ENCODE measurements at regions not wholly inside any gene's neighbourhood (a gene's known extent, or its start where the extent isn't known, plus 50 kb on each side); places are given as distances from the start of the nearest gene placed in this dataset.
"Not testable (repeated sequence)": the region's sequence is repeated elsewhere in the genome, so short reads cannot be mapped to it uniquely, and the experiment has no call there.

DNA sequence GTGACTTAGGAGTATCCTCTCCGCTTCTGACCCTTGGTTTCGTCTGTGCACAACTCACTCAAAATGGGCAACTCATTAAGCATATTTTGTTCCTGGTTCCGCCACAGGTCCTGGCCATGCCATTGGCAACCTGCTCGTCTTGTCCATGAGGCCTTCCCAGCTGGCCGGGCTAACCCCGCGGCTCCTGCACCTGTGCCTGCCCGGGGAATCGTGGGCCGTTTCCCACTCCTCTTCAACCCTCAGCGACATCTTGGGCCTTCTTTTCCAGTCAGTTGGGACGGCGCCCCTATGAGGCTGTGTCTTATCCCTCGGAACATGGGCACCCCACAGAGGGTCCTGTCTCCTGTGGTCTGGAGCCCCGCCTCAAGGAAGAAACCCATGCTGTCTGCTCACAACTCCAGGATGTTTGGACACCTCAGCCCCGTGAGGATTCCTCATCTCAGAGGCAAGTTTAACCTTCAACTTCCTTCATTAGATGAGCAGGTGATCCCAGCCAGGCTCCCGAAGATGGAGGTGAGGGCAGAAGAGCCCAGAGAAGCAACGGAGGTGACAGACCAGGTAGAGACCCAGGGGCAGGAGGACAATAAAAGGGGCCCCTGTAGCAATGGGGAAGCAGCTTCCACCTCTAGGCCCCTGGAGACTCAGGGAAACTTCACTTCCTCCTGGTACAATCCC lies 574.8 kb upstream of the C9orf72 start:
- not testable (repeated sequence) for H2BK12ac ChIP-seq (ENCODE audit: insufficient read length, low read depth, low read length); H3K36me3 Mint-ChIP-seq (ENCODE audit: insufficient read depth in 1 of 3, low read depth in 3 of 3); H3K18ac ChIP-seq (ENCODE audit: insufficient read length, low read depth, low read length); DNase-seq; H3K9me3 ChIP-seq (ENCODE audit: control insufficient read depth, low read depth, low read length); H3K79me1 ChIP-seq (ENCODE audit: insufficient read depth, low read depth, low read length, poor library complexity, severe bottlenecking); H3K14ac ChIP-seq (ENCODE audit: insufficient read depth, low read length); H2BK20ac ChIP-seq (ENCODE audit: low read depth, low read length, poor library complexity, severe bottlenecking); H2BK120ac ChIP-seq (ENCODE audit: low read depth, low read length, poor library complexity, severe bottlenecking); H4K8ac ChIP-seq (replicated peaks; ENCODE audit: insufficient read length, low read depth, low read length); H3K9ac ChIP-seq (ENCODE audit: extremely low read depth, insufficient read length, low read length); H4K5ac ChIP-seq (ENCODE audit: insufficient read length, low read depth, low read length); H3K23me2 ChIP-seq (ENCODE audit: insufficient read length, low read depth, low read length, poor library complexity, severe bottlenecking); H3K27ac Mint-ChIP-seq; H3K4me1 Mint-ChIP-seq; H2AK5ac ChIP-seq (ENCODE audit: insufficient read length, low read length); H3K27ac ChIP-seq (ENCODE audit: insufficient read length, low read depth, low read length); H3K27me3 Mint-ChIP-seq (ENCODE audit: low read depth); H3K56ac ChIP-seq (ENCODE audit: insufficient read length, low read depth, low read length); H4K20me1 ChIP-seq (ENCODE audit: control insufficient read depth, insufficient read depth, insufficient read length); H2BK15ac ChIP-seq (ENCODE audit: low read depth, low read length); H4K91ac ChIP-seq (ENCODE audit: insufficient read length, low read depth, low read length); H3K4me3 Mint-ChIP-seq; H3T11ph ChIP-seq (ENCODE audit: low read length); H3K27me3 ChIP-seq (ENCODE audit: insufficient read depth, low read length); H3K79me2 ChIP-seq (ENCODE audit: insufficient read depth, low read length); H2AFZ ChIP-seq (ENCODE audit: low read length); H3K4me1 ChIP-seq (ENCODE audit: insufficient read depth, low read length); H2BK5ac ChIP-seq (ENCODE audit: insufficient read length, low read length); H3K23ac ChIP-seq (ENCODE audit: insufficient read length, low read depth, low read length); H3K4me2 ChIP-seq (ENCODE audit: insufficient read depth, insufficient read length, low read length); H3K4ac ChIP-seq (ENCODE audit: low read depth, low read length)
- WGBS (ENCODE audit: extremely low coverage, insufficient read length, low lambda C conversion rate) = no CpG with 5 or more reads among the region's 18 CpGs
- peaks cover 15 to 17% of the 10 kb centered on the region in 2 experiments for H3K9me3 Mint-ChIP-seq

GRCh38 chr9:28149361-28150050 lies 576.2 kb upstream of the C9orf72 start:
- not testable (repeated sequence) for H3K36me3 Mint-ChIP-seq (ENCODE audit: insufficient read depth in 1 of 3, low read depth in 3 of 3); H3K4me1 Mint-ChIP-seq

More at GRCh38 chr9:28149361-28150050, 576.2 kb upstream of the C9orf72 start:
- not testable (repeated sequence) for H2BK12ac ChIP-seq (ENCODE audit: insufficient read length, low read depth, low read length); H3T11ph ChIP-seq (ENCODE audit: low read length); H2BK15ac ChIP-seq (ENCODE audit: low read depth, low read length); H3K23ac ChIP-seq (ENCODE audit: insufficient read length, low read depth, low read length); H3K23me2 ChIP-seq (ENCODE audit: insufficient read length, low read depth, low read length, poor library complexity, severe bottlenecking); H3K27me3 Mint-ChIP-seq (ENCODE audit: low read depth); H2BK5ac ChIP-seq (ENCODE audit: insufficient read length, low read length); H4K8ac ChIP-seq (replicated peaks; ENCODE audit: insufficient read length, low read depth, low read length); H3K9ac ChIP-seq (ENCODE audit: extremely low read depth, insufficient read length, low read length); H2AFZ ChIP-seq (ENCODE audit: low read length); DNase-seq; H3K4me1 ChIP-seq (ENCODE audit: insufficient read depth, low read length); H3K4ac ChIP-seq (ENCODE audit: low read depth, low read length); H4K91ac ChIP-seq (ENCODE audit: insufficient read length, low read depth, low read length); H3K27ac ChIP-seq (ENCODE audit: insufficient read length, low read depth, low read length); H3K9me3 ChIP-seq (ENCODE audit: control insufficient read depth, low read depth, low read length); H3K79me1 ChIP-seq (ENCODE audit: insufficient read depth, low read depth, low read length, poor library complexity, severe bottlenecking); H4K5ac ChIP-seq (ENCODE audit: insufficient read length, low read depth, low read length); H2BK20ac ChIP-seq (ENCODE audit: low read depth, low read length, poor library complexity, severe bottlenecking); H2BK120ac ChIP-seq (ENCODE audit: low read depth, low read length, poor library complexity, severe bottlenecking); H3K27me3 ChIP-seq (ENCODE audit: insufficient read depth, low read length); H3K4me3 Mint-ChIP-seq; H3K56ac ChIP-seq (ENCODE audit: insufficient read length, low read depth, low read length); H4K20me1 ChIP-seq (ENCODE audit: control insufficient read depth, insufficient read depth, insufficient read length); H3K14ac ChIP-seq (ENCODE audit: insufficient read depth, low read length); H3K18ac ChIP-seq (ENCODE audit: insufficient read length, low read depth, low read length); H3K27ac Mint-ChIP-seq; H3K79me2 ChIP-seq (ENCODE audit: insufficient read depth, low read length); H2AK5ac ChIP-seq (ENCODE audit: insufficient read length, low read length); H3K4me2 ChIP-seq (ENCODE audit: insufficient read depth, insufficient read length, low read length)
- peaks cover 15 to 17% of the 10 kb centered on the region in 2 experiments for H3K9me3 Mint-ChIP-seq
- whole genome bisulfite sequencing (ENCODE audit: extremely low coverage, insufficient read length, low lambda C conversion rate) = no CpG with 5 or more reads among the region's 36 CpGs

Data from H9 (cell line).